Ishikawa (cell line): ENCODE measurements at regions not wholly inside any gene's neighbourhood (a gene's known extent, or its start where the extent isn't known, plus 50 kb on each side); places are given as distances from the start of the nearest gene placed in this dataset.

ENCODE experiments used
- CEBPB ChIP-seq: IDR thresholded peaks from 2 replicates; pipeline ENCODE4 v1.6.1; 2012
- CREB1 ChIP-seq: IDR thresholded peaks from 2 replicates; pipeline ENCODE4 v1.6.1; 2012; ENCODE audit warnings: low read depth
- YY1 ChIP-seq: IDR thresholded peaks from 2 replicates; pipeline ENCODE4 v1.6.1; 2012; ENCODE audit warnings: low read depth
- TF ChIP-seq, protein P1 (sequence below): IDR thresholded peaks from 2 replicates; pipeline ENCODE4 v1.6.1; 2012; ENCODE audit warnings: low read depth, mild to moderate bottlenecking

DNA sequence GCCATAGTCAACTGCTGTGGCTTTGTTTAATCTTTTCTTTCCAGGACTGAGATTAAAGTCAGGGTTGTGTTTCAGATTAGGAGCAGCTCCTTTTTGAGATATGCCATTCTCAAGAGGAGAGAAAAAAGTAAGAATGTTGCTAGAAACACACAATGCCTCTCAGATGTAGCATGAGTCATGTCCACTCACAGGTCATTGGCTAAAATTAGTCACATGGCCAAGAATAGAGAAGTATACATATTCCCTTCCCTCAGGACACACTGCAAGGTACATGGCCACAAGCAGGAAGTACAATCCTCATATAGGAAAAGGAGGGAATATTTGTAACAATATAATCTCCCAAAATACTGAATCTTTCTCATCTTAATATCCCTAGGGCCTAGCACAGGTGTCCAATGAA lies 141.9 kb upstream of the PTBP2 start:
- TF ChIP-seq, protein P1, sequence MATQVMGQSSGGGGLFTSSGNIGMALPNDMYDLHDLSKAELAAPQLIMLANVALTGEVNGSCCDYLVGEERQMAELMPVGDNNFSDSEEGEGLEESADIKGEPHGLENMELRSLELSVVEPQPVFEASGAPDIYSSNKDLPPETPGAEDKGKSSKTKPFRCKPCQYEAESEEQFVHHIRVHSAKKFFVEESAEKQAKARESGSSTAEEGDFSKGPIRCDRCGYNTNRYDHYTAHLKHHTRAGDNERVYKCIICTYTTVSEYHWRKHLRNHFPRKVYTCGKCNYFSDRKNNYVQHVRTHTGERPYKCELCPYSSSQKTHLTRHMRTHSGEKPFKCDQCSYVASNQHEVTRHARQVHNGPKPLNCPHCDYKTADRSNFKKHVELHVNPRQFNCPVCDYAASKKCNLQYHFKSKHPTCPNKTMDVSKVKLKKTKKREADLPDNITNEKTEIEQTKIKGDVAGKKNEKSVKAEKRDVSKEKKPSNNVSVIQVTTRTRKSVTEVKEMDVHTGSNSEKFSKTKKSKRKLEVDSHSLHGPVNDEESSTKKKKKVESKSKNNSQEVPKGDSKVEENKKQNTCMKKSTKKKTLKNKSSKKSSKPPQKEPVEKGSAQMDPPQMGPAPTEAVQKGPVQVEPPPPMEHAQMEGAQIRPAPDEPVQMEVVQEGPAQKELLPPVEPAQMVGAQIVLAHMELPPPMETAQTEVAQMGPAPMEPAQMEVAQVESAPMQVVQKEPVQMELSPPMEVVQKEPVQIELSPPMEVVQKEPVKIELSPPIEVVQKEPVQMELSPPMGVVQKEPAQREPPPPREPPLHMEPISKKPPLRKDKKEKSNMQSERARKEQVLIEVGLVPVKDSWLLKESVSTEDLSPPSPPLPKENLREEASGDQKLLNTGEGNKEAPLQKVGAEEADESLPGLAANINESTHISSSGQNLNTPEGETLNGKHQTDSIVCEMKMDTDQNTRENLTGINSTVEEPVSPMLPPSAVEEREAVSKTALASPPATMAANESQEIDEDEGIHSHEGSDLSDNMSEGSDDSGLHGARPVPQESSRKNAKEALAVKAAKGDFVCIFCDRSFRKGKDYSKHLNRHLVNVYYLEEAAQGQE, result no peak
- no peak for TF ChIP-seq YY1
- TF ChIP-seq CREB1, result no peak
- TF ChIP-seq CEBPB, result no peak
